Fibroblast of skin of back (primary cell): ENCODE measurements at regions not wholly inside any gene's neighbourhood (a gene's known extent, or its start where the extent isn't known, plus 50 kb on each side); places are given as distances from the start of the nearest gene placed in this dataset.
"Not testable (repeated sequence)": the region's sequence is repeated elsewhere in the genome, so short reads cannot be mapped to it uniquely, and the experiment has no call there.

Experiments used
- DNase-seq: peaks from one replicate; pipeline ENCODE4 v3.0.0-alpha.2; 2013

- no peak for DNase-seq
Measured at GRCh38 chr2:125634662-125635061, 1021.3 kb upstream of the GYPC start.

DNA sequence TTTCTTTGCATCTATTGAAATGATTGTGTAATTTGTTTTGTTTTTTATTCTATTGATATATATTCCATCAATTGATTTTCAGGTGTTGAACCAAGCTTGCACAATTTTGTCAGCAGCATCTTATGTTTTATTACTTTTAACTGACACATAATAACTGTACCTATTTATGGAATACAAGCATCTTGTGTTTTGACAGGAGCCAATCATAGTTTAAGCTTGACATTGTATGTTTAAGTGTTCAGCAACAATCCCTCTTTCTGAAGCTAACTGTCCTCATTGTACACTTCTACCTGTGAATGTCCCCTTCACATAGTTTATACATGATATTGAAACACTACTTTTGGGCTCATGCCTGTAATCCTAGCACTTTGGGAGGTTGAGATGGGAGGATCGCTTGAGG is 1017.6 kb upstream of the GYPC start:
- no peak for DNase-seq

DNA sequence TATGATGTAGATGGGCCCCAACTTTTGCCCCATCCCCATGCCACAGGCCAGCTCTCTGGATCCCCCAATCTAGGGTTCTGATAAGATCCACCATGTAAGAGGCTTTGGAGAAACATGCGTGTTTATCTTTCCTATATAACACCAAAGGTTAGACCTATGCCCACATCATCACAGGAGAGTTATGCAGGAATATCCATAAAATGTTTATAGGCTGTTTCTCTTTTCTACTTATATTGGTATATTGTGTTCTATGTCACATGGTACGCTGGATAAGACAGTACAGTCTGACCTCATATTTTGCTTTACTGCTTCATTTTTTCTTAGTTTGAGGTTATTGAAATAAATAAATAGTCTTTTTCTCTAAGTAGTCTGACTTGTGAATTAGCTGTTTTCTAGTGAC is 1013.9 kb upstream of the GYPC start:
- no peak for DNase-seq

GRCh38 chr2:125643128-125643527 is 1012.8 kb upstream of the GYPC start:
- no peak for DNase-seq

DNA sequence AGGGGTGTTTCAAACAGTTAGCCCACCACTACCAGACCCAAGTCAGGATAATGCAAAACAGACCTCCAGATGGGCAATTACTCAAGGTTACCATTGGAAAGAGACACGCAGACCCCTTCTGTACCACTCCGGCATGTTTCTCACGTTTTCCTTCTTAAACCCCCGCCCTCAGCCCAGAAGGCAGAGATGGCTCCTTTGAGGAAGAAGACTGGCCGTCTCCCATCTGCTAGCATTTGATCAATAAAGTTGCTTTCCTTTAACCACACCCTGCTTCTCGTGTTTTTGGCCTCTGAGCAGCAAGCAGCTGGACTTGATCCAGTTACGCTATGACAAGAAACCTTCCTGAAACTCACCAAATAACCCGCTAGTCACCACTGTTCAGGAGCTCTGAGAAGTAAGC is 1012.4 kb upstream of the GYPC start:
- no peak for DNase-seq

- DNase-seq, result no peak
Measured at GRCh38 chr2:125644257-125644656, 1011.7 kb upstream of the GYPC start.

DNA sequence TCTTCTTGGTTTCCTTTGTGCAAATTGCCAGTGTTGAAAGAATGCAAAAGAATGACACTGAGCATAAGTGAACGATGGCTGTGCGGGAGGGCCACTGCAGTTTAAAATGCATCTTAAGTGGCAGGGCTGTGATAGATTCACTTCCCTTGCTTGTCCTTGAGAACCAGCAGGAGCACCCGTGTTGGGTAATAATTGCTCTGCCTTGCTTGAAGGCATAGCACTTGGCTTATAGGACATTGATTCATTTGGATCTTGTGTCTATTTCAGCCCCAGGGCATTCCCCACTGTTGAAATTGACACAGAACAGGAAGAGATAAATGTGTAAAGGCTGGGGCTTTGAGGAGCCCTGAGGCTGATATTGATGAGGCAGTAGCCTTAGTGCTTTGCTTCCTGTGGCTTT is 1003.7 kb upstream of the GYPC start:
- DNase-seq, result no peak

DNA sequence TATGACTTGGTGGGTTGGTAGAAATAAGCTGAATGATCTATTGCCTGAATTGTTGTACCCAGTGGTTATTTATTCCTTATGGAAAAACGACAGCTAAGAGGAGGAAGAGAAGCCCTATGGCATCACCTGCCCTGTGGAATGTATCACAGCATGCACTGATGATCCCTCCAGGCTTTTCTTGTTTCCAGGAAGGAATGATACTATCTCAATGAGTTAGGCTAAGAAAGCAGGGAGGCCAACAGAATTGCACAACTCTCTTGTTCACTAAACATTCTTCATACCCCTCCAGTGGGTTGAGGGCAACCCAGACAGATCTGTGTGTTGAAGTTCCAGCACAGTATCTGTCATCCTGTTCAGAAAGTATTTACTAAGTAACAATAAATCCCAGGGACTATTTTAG is 1001.7 kb upstream of the GYPC start:
- no peak for DNase-seq

DNA sequence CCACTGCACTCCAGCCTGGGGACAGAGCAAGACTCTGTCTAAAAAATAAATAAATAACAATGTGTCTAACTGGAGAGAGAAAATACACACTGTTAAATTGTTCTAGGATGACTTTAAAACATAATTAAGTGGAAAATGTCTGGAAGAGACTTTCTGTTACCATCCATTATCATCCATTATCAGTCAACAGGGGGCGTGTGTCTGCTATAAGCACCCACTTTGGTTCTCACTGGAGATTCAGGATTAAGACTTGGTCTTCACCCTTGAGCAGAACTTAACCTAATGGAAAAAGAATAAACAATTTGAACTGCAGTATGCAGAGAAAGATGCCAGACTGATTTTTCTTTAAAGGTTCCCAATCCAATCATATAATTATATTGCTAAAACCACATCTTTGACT is 999.8 kb upstream of the GYPC start:
- no peak for DNase-seq

DNA sequence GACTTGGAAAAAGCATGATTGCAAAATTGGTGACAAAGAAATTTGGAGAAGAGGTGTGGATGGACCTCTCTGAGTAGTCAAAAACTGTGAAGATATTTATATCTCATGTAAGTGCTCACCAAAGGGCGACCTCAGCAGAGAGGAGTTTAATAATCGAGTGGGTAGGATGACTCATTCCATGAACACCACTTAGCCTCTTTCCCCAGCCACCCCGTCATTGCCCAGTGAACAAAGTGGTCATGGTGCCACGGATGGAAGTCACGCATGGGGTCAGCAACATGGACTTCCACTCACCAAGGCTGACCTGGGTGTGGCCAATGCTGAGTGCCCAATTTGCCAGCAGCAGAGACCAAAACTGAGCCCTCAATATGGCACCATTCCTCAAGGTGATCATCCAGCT is 997.4 kb upstream of the GYPC start:
- DNase-seq, result no peak

DNA sequence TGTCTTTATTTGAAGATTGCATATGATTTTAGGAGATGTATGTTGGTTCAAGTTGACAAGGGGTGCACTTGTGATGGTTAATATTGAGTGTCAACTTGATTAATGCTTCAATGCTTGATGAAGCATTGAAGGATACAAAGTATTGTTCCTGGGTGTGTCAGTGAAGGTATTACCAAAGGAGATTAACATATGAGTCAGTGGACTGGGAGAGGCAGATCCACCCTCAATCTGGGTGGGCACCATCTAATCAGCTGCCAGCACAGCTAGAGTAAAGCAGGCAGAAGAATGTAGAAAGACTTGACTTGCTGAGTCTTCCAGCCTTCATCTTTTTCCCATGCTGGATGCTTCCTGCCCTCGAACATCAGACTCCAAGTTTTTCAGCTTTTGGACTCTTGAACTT is 995.6 kb upstream of the GYPC start:
- DNase-seq, result not testable (repeated sequence)

- no peak for DNase-seq
Measured at GRCh38 chr2:125667630-125668029, 988.3 kb upstream of the GYPC start.

- DNase-seq, result no peak
Measured at GRCh38 chr2:125679903-125680302, 976.1 kb upstream of the GYPC start.

- DNase-seq, result no peak
Measured at GRCh38 chr2:125680809-125681208, 975.1 kb upstream of the GYPC start.

- no peak for DNase-seq
Measured at GRCh38 chr2:125681576-125681975, 974.4 kb upstream of the GYPC start.

DNA sequence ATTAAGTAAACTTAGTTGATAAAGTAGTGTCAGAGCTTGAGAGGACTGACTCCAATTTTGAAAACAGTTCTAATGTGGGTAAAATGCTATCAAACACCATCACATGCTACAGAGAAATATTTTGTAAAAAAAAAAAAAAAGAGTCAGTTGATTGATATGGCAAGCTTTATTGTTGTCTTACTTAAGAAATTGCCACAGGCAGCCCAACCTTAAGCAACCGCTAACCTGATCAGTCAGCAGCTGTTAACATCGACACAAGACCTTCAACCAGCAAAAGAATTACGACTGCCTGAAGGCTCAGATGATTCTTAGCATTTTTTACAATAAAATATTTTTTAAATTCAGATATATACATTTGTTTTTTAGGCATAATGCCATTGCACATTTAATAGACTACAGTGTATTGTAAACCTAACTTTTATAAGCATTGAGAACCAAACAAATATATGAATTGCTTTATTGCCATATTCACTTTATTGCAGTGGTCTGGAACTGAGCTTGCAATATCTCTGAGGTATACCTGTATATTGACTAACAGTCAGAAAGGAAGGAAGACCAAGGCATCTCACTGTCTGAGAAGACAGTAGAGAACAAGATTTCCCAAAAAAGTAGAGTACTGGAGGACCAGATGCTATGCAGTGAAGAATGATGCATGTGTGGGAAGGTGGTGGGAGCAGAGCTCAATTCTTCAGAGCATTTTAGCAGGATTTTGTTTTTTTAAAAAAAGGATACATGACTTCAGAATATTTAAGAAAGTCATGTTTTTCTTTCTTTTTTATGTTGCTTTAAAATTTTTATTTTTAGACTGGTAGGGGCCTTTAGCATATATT is 973.8 kb upstream of the GYPC start:
- no peak for DNase-seq

DNA sequence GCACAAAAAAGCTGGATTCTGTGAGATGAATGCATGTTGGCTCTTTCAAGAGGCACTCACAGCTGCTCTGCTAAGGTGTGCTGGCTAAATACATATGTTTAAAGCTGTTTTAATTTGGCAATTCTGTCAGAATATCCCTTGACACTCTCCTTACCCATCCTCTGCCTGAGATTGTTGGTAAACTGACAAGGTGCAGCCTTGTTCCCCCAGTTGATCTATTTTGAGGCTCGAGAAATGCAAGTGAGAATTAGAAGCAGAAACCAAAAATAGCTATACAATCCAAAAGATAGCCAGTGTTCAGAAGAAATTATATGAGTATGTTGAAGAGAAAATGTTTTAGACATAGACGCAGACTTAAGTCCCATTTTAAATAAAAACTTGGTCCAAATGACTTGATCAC is 971.7 kb upstream of the GYPC start:
- DNase-seq, result no peak

DNA sequence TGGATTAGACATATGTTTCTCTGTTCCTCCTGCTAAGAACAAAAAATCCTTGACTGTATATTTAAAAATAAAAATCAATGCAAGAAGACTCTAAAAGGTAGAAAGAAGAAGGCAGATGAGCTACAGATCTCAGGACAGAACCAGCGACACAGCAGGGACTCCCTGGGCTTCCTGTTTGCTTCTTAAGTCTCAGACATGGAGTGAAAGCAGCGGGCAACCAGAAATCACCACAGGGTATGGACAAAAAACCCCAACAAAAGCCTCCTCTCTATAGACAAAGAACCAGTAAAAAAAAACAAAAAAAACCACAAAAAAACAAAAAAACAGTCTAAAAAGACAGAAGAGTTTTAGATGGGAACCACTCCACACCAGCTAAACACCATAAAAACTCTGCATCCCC is 971.0 kb upstream of the GYPC start:
- DNase-seq, result no peak

DNA sequence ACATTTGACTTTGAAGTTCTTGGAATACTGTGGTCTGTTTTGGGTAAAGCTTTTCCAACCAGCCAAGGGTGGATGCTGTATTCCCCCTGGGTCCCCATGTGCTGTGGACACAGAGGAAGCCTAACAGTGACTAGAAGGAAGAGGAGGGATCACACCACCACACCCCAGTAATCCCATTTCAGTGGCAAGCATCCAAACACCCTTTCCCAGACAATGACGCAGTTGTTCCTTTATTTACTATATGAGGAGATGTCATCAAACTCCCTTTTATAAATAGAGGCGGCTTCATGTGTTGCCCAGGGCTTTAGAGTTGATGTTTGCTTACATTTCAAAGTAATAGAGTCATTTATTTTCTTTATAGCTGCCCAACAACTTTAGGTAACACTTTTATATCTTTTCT is 959.4 kb upstream of the GYPC start:
- DNase-seq, result no peak

- no peak for DNase-seq
Measured at GRCh38 chr2:125698280-125698679, 957.7 kb upstream of the GYPC start.

DNA sequence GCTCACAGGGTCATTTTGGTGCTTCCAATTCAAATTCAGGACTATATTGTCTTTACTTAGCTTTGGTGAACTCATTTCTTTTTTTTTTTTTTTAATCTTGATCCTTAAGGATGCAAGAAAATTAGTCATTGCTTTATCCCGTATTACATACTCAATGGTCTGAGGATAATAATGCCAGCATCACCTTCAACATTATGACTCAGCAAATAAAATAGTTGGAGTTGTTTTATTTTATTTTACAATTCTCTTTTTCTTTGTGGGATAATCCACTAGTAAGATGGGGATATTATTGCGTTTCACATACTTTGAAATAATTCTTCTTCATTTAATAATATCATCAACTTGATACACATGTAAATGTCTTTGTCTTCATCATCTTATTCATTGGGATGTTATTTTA is 954.9 kb upstream of the GYPC start:
- no peak for DNase-seq

GRCh38 chr2:125707611-125708010 is 948.3 kb upstream of the GYPC start:
- no peak for DNase-seq

- DNase-seq, result no peak
Measured at GRCh38 chr2:125710561-125710960, 945.4 kb upstream of the GYPC start.

GRCh38 chr2:125711075-125711474 is 944.9 kb upstream of the GYPC start:
- no peak for DNase-seq

DNA sequence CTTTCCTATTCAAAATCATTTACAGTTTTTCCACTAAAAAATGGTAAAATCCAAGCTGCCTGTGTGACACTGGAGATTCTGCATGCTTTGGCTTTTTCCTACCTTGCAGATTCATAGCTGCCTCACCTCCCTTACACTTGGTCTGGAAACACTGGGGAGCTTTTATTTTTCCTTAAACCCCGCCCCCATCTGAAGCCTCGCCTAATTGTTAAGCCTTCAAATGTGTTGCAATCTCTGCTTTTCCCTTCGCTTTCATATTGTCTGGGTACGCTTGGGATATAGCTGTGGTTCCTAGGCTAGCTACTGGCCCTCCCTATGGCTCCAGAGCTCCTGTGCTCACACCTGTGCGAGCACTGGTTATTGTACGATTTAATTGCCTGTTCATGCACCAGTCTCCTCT is 942.4 kb upstream of the GYPC start:
- DNase-seq, result no peak
